HepG2 (cell line): ENCODE measurements at regions not wholly inside any gene's neighbourhood (a gene's known extent, or its start where the extent isn't known, plus 50 kb on each side); places are given as distances from the start of the nearest gene placed in this dataset.
A peak's percentile ranks its signal among the peaks of the same experiment; 100 is the strongest.

Experiments
- ATAC-seq: fragments of 200-7000 bp; cut with Tn5 transposase; 3 replicates; pipeline ENCODE4 v1.9.1; 2020; ENCODE audit warnings: mild to moderate bottlenecking, moderate library complexity
- BruUV-seq: library from RNA; stranded (reverse); fragments of 400-500 nt; replicated peaks from 2 replicates; lab custom pipeline; 2021; lab: Mats Ljungman, UMichigan
- CTCF ChIA-PET: fragments of 300-600 bp; formaldehyde crosslinking; extraction: SDS; loops from one replicate; lab custom pipeline; 2021; ENCODE audit warnings: low total read pairs, inconsistent platforms, low intra/inter-chr PET ratio; lab: Yijun Ruan, JAX
- POLR2A ChIA-PET: fragments of 350-600 bp; sonication (Branson Sonifier 250); formaldehyde crosslinking; loops from one replicate; lab custom pipeline; 2020; ENCODE audit warnings: antibody characterized with exemption, inconsistent platforms; lab: Yijun Ruan, JAX
- DNase-seq: peaks from one replicate; pipeline ENCODE4 v3.0.0-alpha.2; 2015; ENCODE audit warnings: low spot score
- FAIRE-seq: peaks from 3 replicates; lab custom pipeline; 2011; peaks lifted over from hg19 to GRCh38; lab: Jason Lieb, UNC
- H2AFZ ChIP-seq: one replicate; pipeline ENCODE4 v1.6.1; 2011; ENCODE audit warnings: low read length, inconsistent platforms
- H3K27ac ChIP-seq: fragments of 300-600 bp; 3 replicates; pipeline ENCODE4 v1.8.0; 2011; ENCODE audit warnings: mixed run types, mild to moderate bottlenecking, mixed read lengths, low read length, inconsistent platforms; ENCODE audit not compliant: insufficient read depth; ENCODE audit errors: extremely low read length
- H3K27me3 ChIP-seq, 2 experiments: fragments of 200-600 bp in 1 of 2; 2 replicates in 1 of 2; 3 replicates in 1 of 2; pipeline versions ENCODE4 v1.6.0 to v1.8.0; 2011; ENCODE audit warnings: low read length in 2 of 2, mild to moderate bottlenecking in 2 of 2, moderate library complexity in 2 of 2, inconsistent platforms in 1 of 2; ENCODE audit not compliant: insufficient read depth in 2 of 2, control insufficient read depth in 1 of 2
- H3K36me3 ChIP-seq, 2 experiments: fragments of 200-600 bp in 1 of 2; replicated peaks in 1 of 2; 2 replicates in 1 of 2; 3 replicates in 1 of 2; pipeline versions ENCODE4 v1.5.1 to v1.8.0; 2011; ENCODE audit warnings: low read length in 2 of 2, inconsistent platforms in 1 of 2; ENCODE audit not compliant: insufficient read depth in 2 of 2, control insufficient read depth in 1 of 2
- H3K4me1 ChIP-seq: 2 replicates; pipeline ENCODE4 v1.5.1; 2012; ENCODE audit warnings: low read length, inconsistent platforms; ENCODE audit not compliant: insufficient read depth
- H3K4me2 ChIP-seq: 2 replicates; pipeline ENCODE4 v1.6.0; 2011; ENCODE audit warnings: low read depth, low read length, inconsistent platforms
- H3K4me3 ChIP-seq, 3 experiments: fragments of 200-600 bp in 1 of 3; sonication (generic), shearing (Covaris generic) in 1 of 3; replicated peaks in 1 of 3; 2 replicates each; pipeline ENCODE4 v1.5.1; 2011 to 2016; ENCODE audit warnings: low read length in 3 of 3, inconsistent platforms in 2 of 3, low read depth in 2 of 3, mild to moderate bottlenecking in 2 of 3, control low read depth in 1 of 3, mixed read lengths in 1 of 3; ENCODE audit not compliant: insufficient read depth in 1 of 3
- H3K79me2 ChIP-seq: one replicate; pipeline ENCODE4 v1.6.1; 2011; ENCODE audit warnings: low read length, inconsistent platforms; ENCODE audit not compliant: insufficient read depth
- H3K9ac ChIP-seq: 2 replicates; pipeline ENCODE4 v1.6.0; 2011; ENCODE audit warnings: mild to moderate bottlenecking, low read depth, low read length, inconsistent platforms; ENCODE audit not compliant: insufficient read depth
- H3K9me3 ChIP-seq: 2 replicates; pipeline ENCODE4 v1.5.1; 2012; ENCODE audit warnings: mild to moderate bottlenecking, low read length
- H4K20me1 ChIP-seq: 2 replicates; pipeline ENCODE4 v1.6.0; 2011; ENCODE audit warnings: inconsistent platforms, mild to moderate bottlenecking, low read length, moderate library complexity; ENCODE audit not compliant: insufficient read depth
- KDM1A ChIP-seq: IDR thresholded peaks from 2 replicates; pipeline ENCODE4 v1.6.1; 2016; ENCODE audit warnings: missing compliant biosample characterization
- MAFF ChIP-seq: IDR thresholded peaks from 2 replicates; pipeline ENCODE4 v1.6.1; 2011; ENCODE audit warnings: low read depth, low read length, improper control_type of control experiment
- MAFK ChIP-seq, 2 experiments: IDR thresholded peaks in 1 of 2; conservative IDR thresholded peaks in 1 of 2; 2 replicates each; pipeline ENCODE4 v1.6.1; 2011; ENCODE audit warnings: improper control_type of control experiment in 2 of 2, low read length in 2 of 2
- MED13 ChIP-seq: sonication (generic); formaldehyde crosslinking; IDR thresholded peaks from 2 replicates; pipeline ENCODE4 v1.5.0; 2020; ENCODE audit warnings: missing genetic modification reagents
- MEIS2 ChIP-seq: sonication (generic); formaldehyde crosslinking; IDR thresholded peaks from 2 replicates; pipeline ENCODE4 v1.9.0; 2021; ENCODE audit warnings: mild to moderate bottlenecking, missing genetic modification reagents
- NFE2L2 ChIP-seq: fragments of 150-350 bp; IDR thresholded peaks from 2 replicates; pipeline ENCODE4 v1.6.1; 2014; ENCODE audit warnings: low read length
- NKX3-1 ChIP-seq: sonication (generic); formaldehyde crosslinking; IDR thresholded peaks from 2 replicates; pipeline ENCODE4 v1.5.0; 2020; ENCODE audit warnings: missing genetic modification reagents
- PHF21A ChIP-seq: sonication (generic); formaldehyde crosslinking; IDR thresholded peaks from 2 replicates; pipeline ENCODE4 v1.5.0; 2020; ENCODE audit warnings: mild to moderate bottlenecking, missing genetic modification reagents
- TP53 ChIP-seq: sonication (generic); formaldehyde crosslinking; conservative IDR thresholded peaks from 2 replicates; pipeline ENCODE4 v1.4.0; 2020; ENCODE audit warnings: missing genetic modification reagents
- ZNF672 ChIP-seq: sonication (generic); formaldehyde crosslinking; IDR thresholded peaks from 2 replicates; pipeline ENCODE4 v1.8.1; 2022; ENCODE audit warnings: missing genetic modification reagents
- ZNF841 ChIP-seq: sonication (generic); formaldehyde crosslinking; IDR thresholded peaks from 2 replicates; pipeline ENCODE4 v1.8.1; 2023; ENCODE audit warnings: missing genetic modification reagents, borderline replicate concordance
- WGBS: methylation state at CpG from one replicate; pipeline ENCODE4 v1.1.6; 2017; ENCODE audit warnings: low lambda C conversion rate; 5-methylcytosine and 5-hydroxymethylcytosine counted together
- in situ Hi-C: cut with HindIII; loops from 2 replicates; pipeline ENCODE4 v1.10.0; 2017; ENCODE audit warnings: low pct_unique_long_range_greater_than_20kb; ENCODE audit not compliant: extremely low pct_ligation_motif_present
- intact Hi-C: fragments of 100-400 bp; cut with micrococcal nuclease; formaldehyde crosslinking; loops from one replicate; pipeline ENCODE4 v1.10.0; 2022; ENCODE audit not compliant: unreplicated experiment
- TF ChIP-seq, protein P1 (sequence below): sonication (generic); formaldehyde crosslinking; IDR thresholded peaks from 2 replicates; pipeline ENCODE4 v1.8.1; 2022; ENCODE audit warnings: mild to moderate bottlenecking, missing genetic modification reagents
- TF ChIP-seq, protein P2 (sequence below): sonication (generic); formaldehyde crosslinking; conservative IDR thresholded peaks from 2 replicates; pipeline ENCODE4 v1.4.0; 2020; ENCODE audit warnings: missing genetic modification reagents

DNA sequence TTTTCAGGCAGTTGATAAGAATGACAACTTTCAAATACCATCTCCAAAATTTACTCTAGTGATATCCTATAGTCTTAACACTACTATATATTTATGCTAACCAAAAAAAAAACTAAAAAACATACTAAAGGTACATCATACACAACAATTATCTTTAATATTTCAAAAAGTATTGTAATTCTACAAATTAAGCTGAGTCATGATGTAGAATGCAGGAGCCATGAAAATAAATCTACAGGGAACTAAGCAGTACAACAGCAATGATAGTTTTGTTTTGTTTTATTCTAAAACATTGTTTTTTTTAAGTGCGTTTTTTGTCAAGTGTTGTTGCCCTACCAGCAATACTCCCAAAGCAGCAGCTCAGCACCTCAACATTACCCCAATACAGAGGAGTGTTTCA lies 314.3 kb downstream of the FSIP2 start:
- H3K4me2 ChIP-seq: no peak overlapping the region
- ChIA-PET POLR2A (no interaction called here), CTCF (no interaction called here)
- H3K4me3 ChIP-seq: no peak overlapping the region
- H3K27me3 ChIP-seq: no peaks in the 10 kb centered on the region; a peak in 1 of 5 replicates
- 95% methylated on average over 1 of the region's 1 CpG for WGBS
- FAIRE-seq (no peak), DNase-seq (no peak), ATAC-seq (no peak)
- BruUV-seq: no TSS peak
- H3K9me3 ChIP-seq: no peaks in the 10 kb centered on the region
- H4K20me1 ChIP-seq: no peaks in the 10 kb centered on the region
- TF ChIP-seq, protein P1, sequence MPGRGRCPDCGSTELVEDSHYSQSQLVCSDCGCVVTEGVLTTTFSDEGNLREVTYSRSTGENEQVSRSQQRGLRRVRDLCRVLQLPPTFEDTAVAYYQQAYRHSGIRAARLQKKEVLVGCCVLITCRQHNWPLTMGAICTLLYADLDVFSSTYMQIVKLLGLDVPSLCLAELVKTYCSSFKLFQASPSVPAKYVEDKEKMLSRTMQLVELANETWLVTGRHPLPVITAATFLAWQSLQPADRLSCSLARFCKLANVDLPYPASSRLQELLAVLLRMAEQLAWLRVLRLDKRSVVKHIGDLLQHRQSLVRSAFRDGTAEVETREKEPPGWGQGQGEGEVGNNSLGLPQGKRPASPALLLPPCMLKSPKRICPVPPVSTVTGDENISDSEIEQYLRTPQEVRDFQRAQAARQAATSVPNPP (CRISPR knock-in tag): no peak
- TF ChIP-seq MED13 (CRISPR knock-in tag): no peak
- TF ChIP-seq MAFF: 0 out of 2 replicates have a peak, but pooled peaks have one; percentile 53
- TF ChIP-seq ZNF672: no peak
- peak; percentile 81 for TF ChIP-seq NFE2L2
- TF ChIP-seq MEIS2 (CRISPR knock-in tag): no peak
- TF ChIP-seq TP53 (CRISPR knock-in tag): no peak
- no peak for TF ChIP-seq NKX3-1 (CRISPR knock-in tag)
- TF ChIP-seq ZNF841 (CRISPR knock-in tag): no peak
- TF ChIP-seq MAFK (conservative IDR thresholded peaks at IDR 0.05 in 1 of 2, IDR thresholded peaks at IDR 0.05 in 1 of 2; ENCODE audit: low read length in 2 of 2): peak; percentile 70 to 77
- TF ChIP-seq, protein P2, sequence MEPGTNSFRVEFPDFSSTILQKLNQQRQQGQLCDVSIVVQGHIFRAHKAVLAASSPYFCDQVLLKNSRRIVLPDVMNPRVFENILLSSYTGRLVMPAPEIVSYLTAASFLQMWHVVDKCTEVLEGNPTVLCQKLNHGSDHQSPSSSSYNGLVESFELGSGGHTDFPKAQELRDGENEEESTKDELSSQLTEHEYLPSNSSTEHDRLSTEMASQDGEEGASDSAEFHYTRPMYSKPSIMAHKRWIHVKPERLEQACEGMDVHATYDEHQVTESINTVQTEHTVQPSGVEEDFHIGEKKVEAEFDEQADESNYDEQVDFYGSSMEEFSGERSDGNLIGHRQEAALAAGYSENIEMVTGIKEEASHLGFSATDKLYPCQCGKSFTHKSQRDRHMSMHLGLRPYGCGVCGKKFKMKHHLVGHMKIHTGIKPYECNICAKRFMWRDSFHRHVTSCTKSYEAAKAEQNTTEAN (CRISPR knock-in tag): no peak
- TF ChIP-seq KDM1A (CRISPR knock-in tag): no peak
- no peak for TF ChIP-seq PHF21A (CRISPR knock-in tag)
- in situ Hi-C loops: no loop called here
- no peak overlapping the region for H3K27ac ChIP-seq
- H3K4me1 ChIP-seq: no peaks in the 10 kb centered on the region
- no peak overlapping the region for H2AFZ ChIP-seq
- no peaks in the 10 kb centered on the region for H3K36me3 ChIP-seq
- intact Hi-C loops: no loop called here
- no peaks in the 10 kb centered on the region for H3K79me2 ChIP-seq
- no peak overlapping the region for H3K9ac ChIP-seq
